ENCODE measurements at regions not wholly inside any gene's neighbourhood (a gene's known extent, or its start where the extent isn't known, plus 50 kb on each side); places are given as distances from the start of the nearest gene placed in this dataset.

- no peaks in the 10 kb centered on the region for H3K9me3 ChIP-seq
- H3K27ac ChIP-seq = no peak overlapping the region
- H3K36me3 ChIP-seq = no peaks in the 10 kb centered on the region
- DNase-seq = no peak
- TF ChIP-seq POLR2A (IDR thresholded peaks at IDR 0.05) = no peak
- no peak for TF ChIP-seq CTCF (IDR thresholded peaks at IDR 0.05)
- 93% methylated on average over 1 of the region's 1 CpG for WGBS, 2 donors
- no peaks in the 10 kb centered on the region for H3K27me3 ChIP-seq
- H3K4me3 ChIP-seq (replicated peaks in 1 of 3) = no peak overlapping the region
- no peaks in the 10 kb centered on the region for H3K4me1 ChIP-seq
- intact Hi-C loops (cut with DNase I) = no loop called here
Measured at GRCh38 chr4:137333031-137333430, 199.3 kb downstream of the PCDH18 start.

GRCh38 chr4:137312257-137312656 lies 220.0 kb downstream of the PCDH18 start:
- 90 to 96% methylated on average over 3 of the region's 3 CpGs for WGBS, 2 donors
- no peak overlapping the region for H3K27ac ChIP-seq

GRCh38 chr4:137310593-137311490 lies 221.5 kb downstream of the PCDH18 start:
- peaks cover 0 to 5% of the 10 kb centered on the region in 2 donors for H3K4me1 ChIP-seq
- H3K27me3 ChIP-seq = no peaks in the 10 kb centered on the region
- H3K4me3 ChIP-seq (replicated peaks in 1 of 3) = no peak overlapping the region
- no peaks in the 10 kb centered on the region for H3K36me3 ChIP-seq
- no peak for TF ChIP-seq POLR2A (IDR thresholded peaks at IDR 0.05)
- TF ChIP-seq CTCF (IDR thresholded peaks at IDR 0.05) = no peak
- no peak overlapping the region for H3K27ac ChIP-seq
- DNase-seq = no peak
- no peaks in the 10 kb centered on the region for H3K9me3 ChIP-seq
- WGBS, 2 donors = 68 to 82% methylated on average over 3 of the region's 3 CpGs
- intact Hi-C loops (cut with DNase I) = no loop called here

More at GRCh38 chr4:137312257-137312656, 220.0 kb downstream of the PCDH18 start:
- H3K36me3 ChIP-seq = no peaks in the 10 kb centered on the region
- H3K9me3 ChIP-seq = no peaks in the 10 kb centered on the region
- H3K27me3 ChIP-seq = no peaks in the 10 kb centered on the region
- H3K4me3 ChIP-seq (replicated peaks in 1 of 3) = no peak overlapping the region
- H3K4me1 ChIP-seq = peaks cover 0 to 5% of the 10 kb centered on the region in 2 donors
- DNase-seq = no peak
- TF ChIP-seq POLR2A (IDR thresholded peaks at IDR 0.05) (no peak), CTCF (IDR thresholded peaks at IDR 0.05) (no peak)
- intact Hi-C loops (cut with DNase I) = no loop called here

GRCh38 chr4:137310166-137310565 lies 222.1 kb downstream of the PCDH18 start:
- DNase-seq = no peak

More at GRCh38 chr4:137310166-137310565, 222.1 kb downstream of the PCDH18 start:
- Histone ChIP-seq H3K4me1 (peaks cover 0 to 5% of the 10 kb centered on the region in 2 donors), H3K4me3 (replicated peaks in 1 of 3) (no peak overlapping the region), H3K9me3 (no peaks in the 10 kb centered on the region), H3K36me3 (no peaks in the 10 kb centered on the region), H3K27me3 (no peaks in the 10 kb centered on the region), H3K27ac (no peak overlapping the region)
- TF ChIP-seq POLR2A (IDR thresholded peaks at IDR 0.05) = no peak
- no peak for TF ChIP-seq CTCF (IDR thresholded peaks at IDR 0.05)
- intact Hi-C loops (cut with DNase I) = no loop called here
